Epithelial cell of proximal tubule (primary cell): ENCODE measurements at regions not wholly inside any gene's neighbourhood (a gene's known extent, or its start where the extent isn't known, plus 50 kb on each side); places are given as distances from the start of the nearest gene placed in this dataset.

ENCODE experiments used
- DNase-seq: peaks from one replicate; pipeline ENCODE4 v3.0.0-alpha.2; 2011; ENCODE audit warnings: low read depth
- H3K4me3 ChIP-seq: 2 replicates; pipeline ENCODE4 v1.5.1; 2011; ENCODE audit warnings: low read depth, mild to moderate bottlenecking, low read length
- TF ChIP-seq, protein P1 (sequence below): conservative IDR thresholded peaks from 2 replicates; pipeline ENCODE4 v1.5.1; 2012; ENCODE audit warnings: low read depth, mild to moderate bottlenecking, low read length

DNA sequence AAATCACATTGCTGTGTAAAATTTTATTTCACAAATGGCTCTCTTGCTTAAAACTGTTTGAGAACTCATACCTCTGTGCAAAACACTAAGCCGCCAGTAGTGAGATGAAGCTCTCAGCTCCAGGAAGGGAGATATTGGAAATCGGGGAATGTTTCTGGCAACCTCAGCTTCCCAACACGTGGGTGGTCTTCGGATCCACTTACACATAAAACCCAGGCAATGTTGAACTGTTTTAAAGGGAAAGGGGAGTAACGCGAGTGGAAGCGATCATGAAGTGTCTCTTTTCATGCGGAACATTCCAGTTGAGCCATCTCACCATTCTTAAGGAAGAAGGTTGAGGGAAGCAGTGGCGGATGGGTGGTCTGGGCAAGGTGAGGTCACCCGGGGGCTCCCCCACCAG lies 136.8 kb downstream of the ASB1 start:
- DNase-seq: no peak
- no peak overlapping the region for H3K4me3 ChIP-seq
- TF ChIP-seq, protein P1, sequence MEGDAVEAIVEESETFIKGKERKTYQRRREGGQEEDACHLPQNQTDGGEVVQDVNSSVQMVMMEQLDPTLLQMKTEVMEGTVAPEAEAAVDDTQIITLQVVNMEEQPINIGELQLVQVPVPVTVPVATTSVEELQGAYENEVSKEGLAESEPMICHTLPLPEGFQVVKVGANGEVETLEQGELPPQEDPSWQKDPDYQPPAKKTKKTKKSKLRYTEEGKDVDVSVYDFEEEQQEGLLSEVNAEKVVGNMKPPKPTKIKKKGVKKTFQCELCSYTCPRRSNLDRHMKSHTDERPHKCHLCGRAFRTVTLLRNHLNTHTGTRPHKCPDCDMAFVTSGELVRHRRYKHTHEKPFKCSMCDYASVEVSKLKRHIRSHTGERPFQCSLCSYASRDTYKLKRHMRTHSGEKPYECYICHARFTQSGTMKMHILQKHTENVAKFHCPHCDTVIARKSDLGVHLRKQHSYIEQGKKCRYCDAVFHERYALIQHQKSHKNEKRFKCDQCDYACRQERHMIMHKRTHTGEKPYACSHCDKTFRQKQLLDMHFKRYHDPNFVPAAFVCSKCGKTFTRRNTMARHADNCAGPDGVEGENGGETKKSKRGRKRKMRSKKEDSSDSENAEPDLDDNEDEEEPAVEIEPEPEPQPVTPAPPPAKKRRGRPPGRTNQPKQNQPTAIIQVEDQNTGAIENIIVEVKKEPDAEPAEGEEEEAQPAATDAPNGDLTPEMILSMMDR: no peak

GRCh38 chr2:238564286-238564920 lies 137.7 kb downstream of the ASB1 start:
- DNase-seq: no peak
- TF ChIP-seq, protein P1: no peak
- H3K4me3 ChIP-seq: no peak overlapping the region

DNA sequence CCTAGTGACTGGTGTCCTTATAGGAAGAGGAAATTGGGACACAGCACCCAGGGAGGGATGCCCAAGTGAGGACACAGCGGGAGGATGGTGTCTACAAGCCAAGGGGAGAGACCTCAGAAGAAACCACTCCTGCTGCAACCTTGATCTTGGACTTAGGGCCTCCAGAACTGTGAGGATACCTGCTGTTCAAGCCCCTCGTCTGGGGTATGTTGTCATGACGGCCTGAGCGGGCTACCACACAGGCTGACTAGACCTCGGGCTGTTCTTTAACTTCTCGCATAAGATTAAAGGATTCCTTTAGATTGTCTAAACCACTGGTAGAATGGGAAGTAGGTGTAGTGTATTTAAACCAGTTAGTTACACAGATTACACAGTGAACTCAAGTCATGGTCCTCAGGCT lies 138.3 kb downstream of the ASB1 start:
- TF ChIP-seq, protein P1: no peak
- no peak for DNase-seq
- H3K4me3 ChIP-seq: no peak overlapping the region

DNA sequence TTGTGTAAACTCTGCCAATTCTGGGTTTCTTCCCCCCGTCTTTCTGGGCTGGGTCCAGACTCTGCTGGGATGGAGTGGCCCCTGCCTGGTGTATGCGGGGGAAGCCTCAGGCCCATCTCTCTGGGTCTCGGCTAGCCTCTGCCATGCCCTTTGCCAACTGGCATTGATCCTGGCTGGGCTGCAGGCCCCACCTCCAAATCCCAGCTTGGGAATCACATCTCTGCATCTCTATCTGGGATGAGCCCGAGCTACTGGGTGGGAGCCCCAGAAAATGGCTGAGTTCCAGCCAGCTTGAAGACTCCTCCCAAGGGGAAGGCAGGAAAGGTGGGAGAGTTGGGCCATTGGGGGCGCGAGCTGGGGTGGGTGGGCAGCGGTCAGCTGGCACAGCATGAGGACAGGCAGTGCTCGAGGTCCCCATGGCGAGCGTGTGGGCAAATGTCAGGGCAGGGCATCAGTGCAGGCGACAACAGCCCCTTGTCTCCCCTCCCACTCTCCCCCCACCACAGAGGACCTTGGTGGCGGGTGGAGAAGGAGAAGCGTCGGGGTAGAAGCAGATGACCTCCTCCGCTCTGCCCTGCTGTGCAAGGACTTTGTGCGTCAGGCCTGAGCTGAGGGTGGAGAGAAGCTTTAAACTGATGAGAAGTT lies 139.4 kb downstream of the ASB1 start:
- DNase-seq: no peak
- no peak overlapping the region for H3K4me3 ChIP-seq
- TF ChIP-seq, protein P1: no peak

DNA sequence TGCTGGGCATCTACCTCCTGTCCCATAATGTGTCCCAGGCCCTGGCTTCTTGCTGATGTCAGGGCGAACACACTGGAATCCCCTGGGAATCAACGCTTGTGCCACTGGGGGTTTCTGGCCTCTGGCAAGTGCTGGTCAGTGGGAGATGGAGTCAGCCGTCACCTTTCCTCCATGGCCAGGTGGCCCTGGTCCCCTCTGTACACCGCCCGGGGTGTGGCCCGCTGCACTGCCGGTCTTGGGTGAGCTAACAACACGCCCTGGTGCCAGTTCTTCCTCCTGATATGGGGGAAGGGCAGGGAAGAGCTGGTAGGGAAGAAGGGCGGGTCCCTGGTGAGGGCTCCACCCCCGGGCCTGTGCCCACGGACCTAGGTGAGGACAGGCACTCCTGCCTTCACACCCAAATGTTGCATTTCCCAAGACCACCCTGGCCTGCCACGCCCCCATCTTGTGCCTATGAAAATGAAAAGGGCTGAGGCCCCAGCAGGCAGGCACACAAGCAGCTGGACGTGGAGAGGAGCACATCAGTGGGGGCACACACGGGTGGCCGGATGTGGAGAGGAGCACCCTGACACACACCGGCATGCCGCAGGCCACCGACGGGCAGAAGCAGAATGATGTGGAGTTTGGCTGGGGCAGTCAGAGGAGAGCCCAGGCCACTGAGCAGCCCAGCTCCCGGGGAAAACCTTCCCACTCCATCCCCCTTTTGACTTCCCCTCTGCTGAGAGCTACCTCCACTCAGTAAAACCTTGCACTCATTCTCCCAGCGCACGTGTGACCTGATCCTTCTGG lies 140.5 kb downstream of the ASB1 start:
- H3K4me3 ChIP-seq: no peak overlapping the region
- DNase-seq: no peak
- TF ChIP-seq, protein P1: no peak

GRCh38 chr2:238567996-238568395 lies 141.3 kb downstream of the ASB1 start:
- no peak overlapping the region for H3K4me3 ChIP-seq
- no peak for DNase-seq
- TF ChIP-seq, protein P1: no peak
